IMR-90 (cell line): ENCODE measurements at regions not wholly inside any gene's neighbourhood (a gene's known extent, or its start where the extent isn't known, plus 50 kb on each side); places are given as distances from the start of the nearest gene placed in this dataset.

Experiments
- ATAC-seq: fragments of 200-7000 bp; cut with Tn5 transposase; 2 replicates; pipeline ENCODE4 v1.9.1; 2020; ENCODE audit warnings: low read depth, mild to moderate bottlenecking, moderate library complexity
- BruUV-seq: library from RNA; stranded (reverse); fragments of 400-500 nt; replicated peaks from 2 replicates; lab custom pipeline; 2021; lab: Mats Ljungman, UMichigan
- CTCF ChIA-PET: fragments of 300-600 bp; formaldehyde crosslinking; extraction: SDS; loops from one replicate; lab custom pipeline; 2021; ENCODE audit warnings: antibody characterized with exemption; lab: Yijun Ruan, JAX
- POLR2A ChIA-PET: fragments of 300-600 bp; sonication (Branson Sonifier 250); formaldehyde crosslinking; loops from one replicate; lab custom pipeline; 2022; ENCODE audit warnings: antibody characterized with exemption; ENCODE audit not compliant: unreplicated experiment; lab: Charles Lee
- DNase-seq: peaks from one replicate; pipeline ENCODE4 v3.0.0; 2013
- H2AFZ ChIP-seq: replicated peaks from 2 replicates; pipeline ENCODE3; 2013; ENCODE audit warnings: low read length, mild to moderate bottlenecking; ENCODE audit not compliant: poor library complexity
- H2AK5ac ChIP-seq: 2 replicates; pipeline ENCODE4 v1.6.1; 2013; ENCODE audit warnings: low read depth, low read length, inconsistent platforms
- H2AK9ac ChIP-seq: replicated peaks from 2 replicates; pipeline ENCODE3; 2013; ENCODE audit warnings: mild to moderate bottlenecking, low read depth, low read length, moderate library complexity; ENCODE audit not compliant: poor library complexity
- H2BK120ac ChIP-seq: 2 replicates; pipeline ENCODE4 v1.6.1; 2013; ENCODE audit warnings: low read depth, low read length, inconsistent platforms
- H2BK15ac ChIP-seq: 3 replicates; pipeline ENCODE4 v1.6.1; 2013; ENCODE audit warnings: low read depth, low read length, inconsistent platforms
- H2BK20ac ChIP-seq: 2 replicates; pipeline ENCODE4 v1.6.1; 2013; ENCODE audit warnings: low read depth, mild to moderate bottlenecking, inconsistent platforms, low read length, moderate library complexity
- H2BK5ac ChIP-seq: 2 replicates; pipeline ENCODE4 v1.6.1; 2013; ENCODE audit warnings: mild to moderate bottlenecking, low read depth, low read length, inconsistent platforms; ENCODE audit not compliant: poor library complexity, severe bottlenecking
- H3K14ac ChIP-seq: replicated peaks from 2 replicates; pipeline ENCODE4 v1.6.1; 2013; ENCODE audit warnings: low read depth, low read length, inconsistent platforms
- H3K18ac ChIP-seq: 2 replicates; pipeline ENCODE4 v1.6.1; 2013; ENCODE audit warnings: low read depth, low read length, control low read depth
- H3K23ac ChIP-seq: 2 replicates; pipeline ENCODE4 v1.6.1; 2013; ENCODE audit warnings: low read depth, low read length, inconsistent platforms
- H3K27ac ChIP-seq: 2 replicates; pipeline ENCODE4 v1.5.1; 2013; ENCODE audit warnings: mild to moderate bottlenecking, control low read depth, low read length; ENCODE audit not compliant: insufficient read depth
- H3K27me3 ChIP-seq: 2 replicates; pipeline ENCODE4 v1.6.1; 2013; ENCODE audit warnings: low read length; ENCODE audit not compliant: control insufficient read depth, insufficient read depth
- H3K36me3 ChIP-seq: 2 replicates; pipeline ENCODE4 v1.6.1; 2013; ENCODE audit warnings: low read length, mixed read lengths; ENCODE audit not compliant: control insufficient read depth, insufficient read depth
- H3K4ac ChIP-seq: 2 replicates; pipeline ENCODE4 v1.6.1; 2013; ENCODE audit warnings: low read depth, low read length, inconsistent platforms
- H3K4me1 ChIP-seq: 2 replicates; pipeline ENCODE4 v1.6.1; 2013; ENCODE audit warnings: low read length, mixed read lengths; ENCODE audit not compliant: control insufficient read depth, insufficient read depth
- H3K4me2 ChIP-seq: 2 replicates; pipeline ENCODE4 v1.6.1; 2013; ENCODE audit warnings: low read depth, mild to moderate bottlenecking, control low read depth, low read length, moderate library complexity
- H3K4me3 ChIP-seq: 2 replicates; pipeline ENCODE4 v1.5.1; 2013; ENCODE audit warnings: low read depth, mild to moderate bottlenecking, control low read depth, low read length, moderate library complexity; ENCODE audit not compliant: insufficient read depth
- H3K56ac ChIP-seq: 2 replicates; pipeline ENCODE4 v1.6.1; 2013; ENCODE audit warnings: low read length, inconsistent platforms; ENCODE audit not compliant: insufficient read depth; ENCODE audit errors: extremely low read depth
- H3K79me1 ChIP-seq, 2 experiments: 2 replicates each; pipeline ENCODE4 v1.6.1; 2013; ENCODE audit warnings: low read length in 2 of 2, inconsistent platforms in 1 of 2, low read depth in 1 of 2
- H3K9ac ChIP-seq: 2 replicates; pipeline ENCODE4 v1.6.1; 2013; ENCODE audit warnings: low read depth, low read length, control low read depth
- H3K9me1 ChIP-seq: 2 replicates; pipeline ENCODE4 v1.6.1; 2013; ENCODE audit warnings: low read length, inconsistent platforms; ENCODE audit not compliant: insufficient read depth
- H3K9me3 ChIP-seq: 2 replicates; pipeline ENCODE4 v1.6.1; 2013; ENCODE audit warnings: low read length; ENCODE audit not compliant: control insufficient read depth, insufficient read depth
- H4K20me1 ChIP-seq: 2 replicates; pipeline ENCODE4 v1.6.1; 2013; ENCODE audit warnings: low read length, inconsistent platforms; ENCODE audit not compliant: insufficient read depth
- H4K5ac ChIP-seq: 2 replicates; pipeline ENCODE4 v1.6.1; 2013; ENCODE audit warnings: mild to moderate bottlenecking, low read depth, low read length, control low read depth
- H4K8ac ChIP-seq, 2 experiments: 2 replicates each; pipeline ENCODE4 v1.6.1; 2013; ENCODE audit warnings: low read depth in 2 of 2, low read length in 2 of 2, control low read depth in 1 of 2, inconsistent platforms in 1 of 2
- H4K91ac ChIP-seq: 2 replicates; pipeline ENCODE4 v1.6.1; 2013; ENCODE audit warnings: low read depth, low read length, inconsistent platforms; ENCODE audit not compliant: insufficient read depth
- USF2 ChIP-seq: fragments of 150-350 bp; IDR thresholded peaks from 2 replicates; pipeline ENCODE4 v1.6.1; 2017; ENCODE audit warnings: mild to moderate bottlenecking, antibody characterized with exemption, low read length, low read depth
- WGBS, 2 experiments: methylation state at CpG; one replicate each; pipeline versions ENCODE4 v1.1.5 to v1.1.7; 2013; ENCODE audit warnings: missing lambda C conversion rate in 2 of 2; ENCODE audit not compliant: insufficient read length in 1 of 2; ENCODE audit errors: extremely low coverage in 2 of 2; 5-methylcytosine and 5-hydroxymethylcytosine counted together
- dilution Hi-C: fragments of 300-500 bp; cut with HindIII; formaldehyde crosslinking; loops from one replicate; pipeline ENCODE4 v1.14.3; 2018; ENCODE audit warnings: low sequenced_read_pairs; ENCODE audit not compliant: unreplicated experiment
- in situ Hi-C: fragments of 300-500 bp; cut with MboI; formaldehyde crosslinking; loops from 3 replicates; pipeline ENCODE4 v1.14.3; 2019; ENCODE audit warnings: low sequenced_read_pairs, inconsistent platforms, mixed read lengths
- intact Hi-C: fragments of 100-400 bp; cut with micrococcal nuclease; formaldehyde crosslinking; loops from 2 replicates; pipeline ENCODE4 v1.10.0; 2022

- H4K91ac ChIP-seq = no peak overlapping the region
- no peaks in the 10 kb centered on the region for H3K36me3 ChIP-seq
- H2AK9ac ChIP-seq = no peak overlapping the region
- ATAC-seq = no peak
- H3K4ac ChIP-seq = no peak overlapping the region
- H4K20me1 ChIP-seq = no peaks in the 10 kb centered on the region
- H2BK5ac ChIP-seq = no peak overlapping the region
- H3K4me1 ChIP-seq = no peaks in the 10 kb centered on the region
- POLR2A ChIA-PET = no interaction called here
- BruUV-seq = no TSS peak
- H3K4me3 ChIP-seq = no peak overlapping the region
- H2AK5ac ChIP-seq = no peak overlapping the region
- intact Hi-C loops (no loop called here), dilution Hi-C loops (no loop called here), in situ Hi-C loops (no loop called here)
- no peaks in the 10 kb centered on the region for H3K79me1 ChIP-seq
- no peak overlapping the region for H3K4me2 ChIP-seq
- H3K27ac ChIP-seq = no peak overlapping the region
- H3K18ac ChIP-seq = no peak overlapping the region
- H4K5ac ChIP-seq = no peak overlapping the region
- no CpG with 5 or more reads among the region's 2 CpGs for WGBS, 2 experiments
- no peak overlapping the region for H2BK15ac ChIP-seq
- no peak overlapping the region for H3K23ac ChIP-seq
- H3K9ac ChIP-seq = no peak overlapping the region
- H3K14ac ChIP-seq = no peak overlapping the region
- H2BK120ac ChIP-seq = no peak overlapping the region
- DNase-seq = no peak
- H3K9me3 ChIP-seq = no peaks in the 10 kb centered on the region
- H3K56ac ChIP-seq = no peak overlapping the region
- H2BK20ac ChIP-seq = no peak overlapping the region
- TF ChIP-seq USF2 = no peak
- H3K9me1 ChIP-seq = no peaks in the 10 kb centered on the region
- H4K8ac ChIP-seq = no peak overlapping the region
- CTCF ChIA-PET = no interaction called here
- no peak overlapping the region for H2AFZ ChIP-seq
- no peaks in the 10 kb centered on the region for H3K27me3 ChIP-seq
Observed at GRCh38 chr2:138439733-138440132, 61.8 kb upstream of the SPOPL start.
